Brain microvascular endothelial cell (primary cell): ENCODE measurements at regions not wholly inside any gene's neighbourhood (a gene's known extent, or its start where the extent isn't known, plus 50 kb on each side); places are given as distances from the start of the nearest gene placed in this dataset.

ENCODE experiments used
- DNase-seq: peaks from one replicate; pipeline ENCODE4 v3.0.0-alpha.2; 2020
- H3K27ac ChIP-seq: fragments of 250-450 bp; sonication (Bioruptor Pico); 2 replicates; pipeline ENCODE4 v1.5.1; 2020; ENCODE audit warnings: mild to moderate bottlenecking, moderate library complexity
- H3K27me3 ChIP-seq: fragments of 250-450 bp; sonication (Bioruptor Pico); replicated peaks from 2 replicates; pipeline ENCODE4 v1.5.1; 2020; ENCODE audit warnings: mild to moderate bottlenecking
- H3K36me3 ChIP-seq: fragments of 250-450 bp; sonication (Bioruptor Pico); replicated peaks from 2 replicates; pipeline ENCODE4 v1.5.1; 2020; ENCODE audit warnings: mild to moderate bottlenecking
- H3K4me3 ChIP-seq: 2 replicates; pipeline ENCODE4 v1.5.1; 2011; ENCODE audit warnings: low read depth, mild to moderate bottlenecking, control low read depth, low read length, moderate library complexity
- CTCF ChIP-seq: IDR thresholded peaks from 2 replicates; pipeline ENCODE4 v1.5.1; 2011; ENCODE audit warnings: low read depth, mild to moderate bottlenecking, moderate library complexity, low read length, control low read depth, inconsistent platforms; ENCODE audit errors: missing control alignments
- in situ Hi-C: cut with HindIII; loops from 2 replicates; pipeline ENCODE4 v1.10.0; 2017; ENCODE audit warnings: low sequenced_read_pairs, low pct_ligation_motif_present

GRCh38 chr15:94610069-94610468, 378.7 kb downstream of the MCTP2 start:
- Histone ChIP-seq H3K27ac (no peak overlapping the region), H3K27me3 (no peaks in the 10 kb centered on the region), H3K36me3 (no peaks in the 10 kb centered on the region), H3K4me3 (no peak overlapping the region)
- DNase-seq: no peak
- no peak for TF ChIP-seq CTCF
- in situ Hi-C loops: no loop called here

- in situ Hi-C loops: no loop called here
- no peaks in the 10 kb centered on the region for H3K36me3 ChIP-seq
- no peak overlapping the region for H3K4me3 ChIP-seq
- H3K27ac ChIP-seq: no peak overlapping the region
- DNase-seq: no peak
- no peak for TF ChIP-seq CTCF
- no peaks in the 10 kb centered on the region for H3K27me3 ChIP-seq
These were observed 379.1 kb downstream of the MCTP2 start for GRCh38 chr15:94610485-94610884.

- H3K4me3 ChIP-seq: no peak overlapping the region
- H3K27me3 ChIP-seq: no peaks in the 10 kb centered on the region
- no peak for DNase-seq
- in situ Hi-C loops: no loop called here
- no peak overlapping the region for H3K27ac ChIP-seq
- no peak for TF ChIP-seq CTCF
- H3K36me3 ChIP-seq: no peaks in the 10 kb centered on the region
These were observed 380.3 kb downstream of the MCTP2 start for GRCh38 chr15:94611656-94612055.

GRCh38 chr15:94615688-94616087, 384.3 kb downstream of the MCTP2 start:
- DNase-seq: no peak
- Histone ChIP-seq H3K27me3 (no peaks in the 10 kb centered on the region), H3K27ac (no peak overlapping the region), H3K36me3 (no peaks in the 10 kb centered on the region), H3K4me3 (no peak overlapping the region)
- in situ Hi-C loops: no loop called here
- no peak for TF ChIP-seq CTCF

GRCh38 chr15:94620632-94621031, 389.3 kb downstream of the MCTP2 start:
- in situ Hi-C loops: no loop called here
- no peaks in the 10 kb centered on the region for H3K36me3 ChIP-seq
- no peak for DNase-seq
- H3K27me3 ChIP-seq: no peaks in the 10 kb centered on the region
- H3K4me3 ChIP-seq: no peak overlapping the region
- no peak for TF ChIP-seq CTCF
- H3K27ac ChIP-seq: no peak overlapping the region

GRCh38 chr15:94621736-94622135, 390.4 kb downstream of the MCTP2 start:
- H3K27ac ChIP-seq: no peak overlapping the region
- DNase-seq: no peak
- no peak for TF ChIP-seq CTCF
- no peaks in the 10 kb centered on the region for H3K36me3 ChIP-seq
- in situ Hi-C loops: no loop called here
- no peaks in the 10 kb centered on the region for H3K27me3 ChIP-seq
- H3K4me3 ChIP-seq: no peak overlapping the region
